IPS-18c (cell line): ENCODE measurements at regions not wholly inside any gene's neighbourhood (a gene's known extent, or its start where the extent isn't known, plus 50 kb on each side); places are given as distances from the start of the nearest gene placed in this dataset.

Experiments used
- H3K4me3 ChIP-seq: 2 replicates; pipeline ENCODE4 v1.7.0; 2013; ENCODE audit warnings: low read depth, mild to moderate bottlenecking, low read length, moderate library complexity; ENCODE audit not compliant: insufficient read depth
- H3K9me3 ChIP-seq: one replicate; pipeline ENCODE4 v1.6.1; 2013; ENCODE audit warnings: mild to moderate bottlenecking, low read length, moderate library complexity; ENCODE audit not compliant: control insufficient read depth, insufficient read depth

GRCh38 chr10:83691791-83692596 is 447.3 kb upstream of the GHITM start:
- H3K9me3 ChIP-seq: no peaks in the 10 kb centered on the region
- H3K4me3 ChIP-seq: no peak overlapping the region

GRCh38 chr10:83698899-83699298 is 440.4 kb upstream of the GHITM start:
- no peaks in the 10 kb centered on the region for H3K9me3 ChIP-seq
- no peak overlapping the region for H3K4me3 ChIP-seq

GRCh38 chr10:83701799-83702198 is 437.5 kb upstream of the GHITM start:
- Histone ChIP-seq H3K9me3 (no peaks in the 10 kb centered on the region), H3K4me3 (no peak overlapping the region)

GRCh38 chr10:83702731-83703130 is 436.6 kb upstream of the GHITM start:
- Histone ChIP-seq H3K9me3 (no peaks in the 10 kb centered on the region), H3K4me3 (no peak overlapping the region)

GRCh38 chr10:83706120-83706519 is 433.2 kb upstream of the GHITM start:
- no peaks in the 10 kb centered on the region for H3K9me3 ChIP-seq
- H3K4me3 ChIP-seq: no peak overlapping the region

GRCh38 chr10:83706952-83707582 is 432.2 kb upstream of the GHITM start:
- Histone ChIP-seq H3K9me3 (no peaks in the 10 kb centered on the region), H3K4me3 (no peak overlapping the region)

- no peak overlapping the region for H3K4me3 ChIP-seq
Observed at GRCh38 chr10:83713423-83713822, 425.9 kb upstream of the GHITM start.

GRCh38 chr10:83723080-83723479 is 416.2 kb upstream of the GHITM start:
- no peaks in the 10 kb centered on the region for H3K9me3 ChIP-seq

More at GRCh38 chr10:83713423-83713822, 425.9 kb upstream of the GHITM start:
- H3K9me3 ChIP-seq: no peaks in the 10 kb centered on the region

GRCh38 chr10:83724471-83725241 is 414.7 kb upstream of the GHITM start:
- H3K9me3 ChIP-seq: no peaks in the 10 kb centered on the region
- no peak overlapping the region for H3K4me3 ChIP-seq

More at GRCh38 chr10:83723080-83723479, 416.2 kb upstream of the GHITM start:
- no peak overlapping the region for H3K4me3 ChIP-seq

- Histone ChIP-seq H3K4me3 (no peak overlapping the region), H3K9me3 (no peaks in the 10 kb centered on the region)
Observed at GRCh38 chr10:83725567-83725966, 413.7 kb upstream of the GHITM start.

- no peaks in the 10 kb centered on the region for H3K9me3 ChIP-seq
- H3K4me3 ChIP-seq: no peak overlapping the region
Observed at GRCh38 chr10:83734278-83734677, 405.0 kb upstream of the GHITM start.

GRCh38 chr10:83736008-83736407 is 403.3 kb upstream of the GHITM start:
- Histone ChIP-seq H3K4me3 (no peak overlapping the region), H3K9me3 (no peaks in the 10 kb centered on the region)

- Histone ChIP-seq H3K4me3 (no peak overlapping the region), H3K9me3 (peaks cover 11% of the 10 kb centered on the region)
Observed at GRCh38 chr10:83750604-83751003, 388.7 kb upstream of the GHITM start.

- H3K9me3 ChIP-seq: peaks cover 11% of the 10 kb centered on the region
- H3K4me3 ChIP-seq: no peak overlapping the region
Observed at GRCh38 chr10:83753490-83753889, 385.8 kb upstream of the GHITM start.

GRCh38 chr10:83754857-83755256 is 384.5 kb upstream of the GHITM start:
- Histone ChIP-seq H3K9me3 (peaks cover 8% of the 10 kb centered on the region), H3K4me3 (no peak overlapping the region)

GRCh38 chr10:83760142-83760541 is 379.2 kb upstream of the GHITM start:
- H3K4me3 ChIP-seq: no peak overlapping the region

GRCh38 chr10:83764666-83765065 is 374.6 kb upstream of the GHITM start:
- H3K9me3 ChIP-seq: no peaks in the 10 kb centered on the region
- H3K4me3 ChIP-seq: no peak overlapping the region

More at GRCh38 chr10:83760142-83760541, 379.2 kb upstream of the GHITM start:
- no peaks in the 10 kb centered on the region for H3K9me3 ChIP-seq

- Histone ChIP-seq H3K4me3 (no peak overlapping the region), H3K9me3 (no peaks in the 10 kb centered on the region)
Observed at GRCh38 chr10:83765731-83766130, 373.6 kb upstream of the GHITM start.
